Lower leg skin (tissue), 3 donors: ENCODE measurements at regions not wholly inside any gene's neighbourhood (a gene's known extent, or its start where the extent isn't known, plus 50 kb on each side); places are given as distances from the start of the nearest gene placed in this dataset.

Experiments used
- CTCF ChIP-seq, 3 donors: fragments of 450-650 bp; IDR thresholded peaks; one replicate each; pipeline ENCODE4 v1.5.1; 2016; ENCODE audit warnings: antibody characterized with exemption in 3 of 3, mild to moderate bottlenecking in 3 of 3, moderate library complexity in 2 of 3
- POLR2A ChIP-seq, 2 donors: fragments of 450-650 bp; IDR thresholded peaks; one replicate each; pipeline ENCODE4 v1.6.1; 2016 to 2017; ENCODE audit warnings: antibody characterized with exemption in 2 of 2, mild to moderate bottlenecking in 1 of 2, moderate library complexity in 1 of 2

- no peak for TF ChIP-seq CTCF (IDR thresholded peaks at IDR 0.05)
- no peak for TF ChIP-seq POLR2A (IDR thresholded peaks at IDR 0.05)
Observed at GRCh38 chr12:97701901-97702300, 239.3 kb downstream of the RMST start.
